PC-9 (cell line): ENCODE measurements at regions not wholly inside any gene's neighbourhood (a gene's known extent, or its start where the extent isn't known, plus 50 kb on each side); places are given as distances from the start of the nearest gene placed in this dataset.

Experiments
- BruUV-seq: library from RNA; stranded (reverse); fragments of 400-500 nt; replicated peaks from 2 replicates; lab custom pipeline; 2021; lab: Mats Ljungman, UMichigan
- CTCF ChIA-PET: fragments of 300-600 bp; sonication (Branson Sonifier 250); formaldehyde crosslinking; loops from one replicate; lab custom pipeline; 2022; ENCODE audit warnings: antibody characterized with exemption; lab: Charles Lee
- POLR2A ChIA-PET: fragments of 300-600 bp; sonication (Branson Sonifier 250); formaldehyde crosslinking; loops from one replicate; lab custom pipeline; 2022; ENCODE audit warnings: antibody characterized with exemption; ENCODE audit not compliant: unreplicated experiment; lab: Charles Lee
- DNase-seq, 2 experiments: peaks; one replicate each; pipeline versions ENCODE4 v3.0.0 to v3.0.0-alpha.2; 2015 to 2022; ENCODE audit warnings: mixed read lengths in 1 of 2
- H2AFZ ChIP-seq: fragments of 200-600 bp; sonication (generic); 2 replicates; pipeline ENCODE4 v1.8.1; 2017; ENCODE audit warnings: antibody characterized with exemption
- H3F3A ChIP-seq: fragments of 200-600 bp; sonication (generic); 2 replicates; pipeline ENCODE4 v1.8.1; 2017; ENCODE audit warnings: antibody characterized with exemption, mild to moderate bottlenecking, low read depth; ENCODE audit not compliant: insufficient read depth
- H3K27ac ChIP-seq: fragments of 200-600 bp; sonication (generic); 2 replicates; pipeline ENCODE4 v1.6.1; 2016; ENCODE audit warnings: mixed run types
- H3K27me3 ChIP-seq: fragments of 200-600 bp; sonication (generic); 2 replicates; pipeline ENCODE4 v1.6.1; 2016; ENCODE audit warnings: low read depth, mixed run types; ENCODE audit not compliant: insufficient read depth
- H3K36me3 ChIP-seq: fragments of 200-600 bp; sonication (generic); 2 replicates; pipeline ENCODE4 v1.6.1; 2016; ENCODE audit warnings: low read depth, mixed run types
- H3K4me1 ChIP-seq: fragments of 200-600 bp; sonication (generic); replicated peaks from 2 replicates; pipeline ENCODE4 v1.6.1; 2016; ENCODE audit warnings: mixed run types; ENCODE audit not compliant: insufficient read depth
- H3K4me2 ChIP-seq: fragments of 200-600 bp; sonication (generic); 2 replicates; pipeline ENCODE4 v1.6.1; 2017; ENCODE audit warnings: mixed run types
- H3K4me3 ChIP-seq: fragments of 200-600 bp; sonication (generic); 2 replicates; pipeline ENCODE4 v1.6.1; 2016; ENCODE audit warnings: mixed run types
- H3K79me2 ChIP-seq: fragments of 200-600 bp; sonication (generic); 2 replicates; pipeline ENCODE4 v1.6.1; 2017; ENCODE audit warnings: low read depth, mixed run types
- H3K9me2 ChIP-seq: fragments of 200-600 bp; sonication (generic); 2 replicates; pipeline ENCODE4 v1.8.1; 2017; ENCODE audit warnings: mild to moderate bottlenecking; ENCODE audit not compliant: insufficient read depth
- H3K9me3 ChIP-seq: fragments of 200-600 bp; sonication (generic); 2 replicates; pipeline ENCODE4 v1.8.1; 2016; ENCODE audit warnings: low read depth; ENCODE audit not compliant: insufficient read depth
- H4K20me1 ChIP-seq: fragments of 200-600 bp; sonication (generic); 2 replicates; pipeline ENCODE4 v1.8.1; 2017; ENCODE audit not compliant: insufficient read depth
- EZH2 ChIP-seq: fragments of 200-600 bp; sonication (generic); IDR thresholded peaks from 2 replicates; pipeline ENCODE4 v1.8.0; 2017; ENCODE audit warnings: antibody characterized with exemption, low read depth
- intact Hi-C: fragments of 100-400 bp; cut with micrococcal nuclease; formaldehyde crosslinking; loops from one replicate; pipeline ENCODE4 v1.10.0; 2022; ENCODE audit not compliant: unreplicated experiment
- TF ChIP-seq, protein P1 (sequence below): fragments of 200-600 bp; sonication (generic); conservative IDR thresholded peaks from 2 replicates; pipeline ENCODE4 v1.6.1; 2017; ENCODE audit warnings: mixed run types, antibody characterized with exemption, mild to moderate bottlenecking, moderate library complexity

DNA sequence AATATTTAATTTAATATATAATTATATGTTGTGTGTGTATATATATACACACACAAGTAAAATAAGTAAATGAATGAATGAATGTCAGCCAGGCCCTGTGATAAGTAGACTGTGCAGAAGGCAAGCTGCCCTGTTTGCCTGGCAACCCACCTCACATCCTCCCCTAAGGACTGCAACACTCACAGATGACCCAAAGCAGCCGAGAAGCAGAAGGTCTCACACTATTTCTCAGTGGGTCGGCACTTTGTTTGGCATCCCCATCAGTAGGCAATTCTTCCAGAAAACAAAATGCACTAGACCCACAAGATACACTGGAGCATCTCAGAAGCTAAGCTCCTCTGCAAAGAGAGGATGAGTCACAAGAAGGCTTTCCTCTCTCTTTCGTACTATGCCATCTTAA, 152.1 kb upstream of the GRAMD2B start:
- H3K9me2 ChIP-seq: no peaks in the 10 kb centered on the region
- DNase-seq: no peak
- CTCF ChIA-PET: no interaction called here
- POLR2A ChIA-PET: no interaction called here
- H3K4me3 ChIP-seq: no peak overlapping the region
- no peak overlapping the region for H3K4me2 ChIP-seq
- no peaks in the 10 kb centered on the region for H4K20me1 ChIP-seq
- H3K9me3 ChIP-seq: no peaks in the 10 kb centered on the region
- intact Hi-C loops: no loop called here
- no peak overlapping the region for H3K27ac ChIP-seq
- TF ChIP-seq EZH2: no peak
- TF ChIP-seq, protein P1, sequence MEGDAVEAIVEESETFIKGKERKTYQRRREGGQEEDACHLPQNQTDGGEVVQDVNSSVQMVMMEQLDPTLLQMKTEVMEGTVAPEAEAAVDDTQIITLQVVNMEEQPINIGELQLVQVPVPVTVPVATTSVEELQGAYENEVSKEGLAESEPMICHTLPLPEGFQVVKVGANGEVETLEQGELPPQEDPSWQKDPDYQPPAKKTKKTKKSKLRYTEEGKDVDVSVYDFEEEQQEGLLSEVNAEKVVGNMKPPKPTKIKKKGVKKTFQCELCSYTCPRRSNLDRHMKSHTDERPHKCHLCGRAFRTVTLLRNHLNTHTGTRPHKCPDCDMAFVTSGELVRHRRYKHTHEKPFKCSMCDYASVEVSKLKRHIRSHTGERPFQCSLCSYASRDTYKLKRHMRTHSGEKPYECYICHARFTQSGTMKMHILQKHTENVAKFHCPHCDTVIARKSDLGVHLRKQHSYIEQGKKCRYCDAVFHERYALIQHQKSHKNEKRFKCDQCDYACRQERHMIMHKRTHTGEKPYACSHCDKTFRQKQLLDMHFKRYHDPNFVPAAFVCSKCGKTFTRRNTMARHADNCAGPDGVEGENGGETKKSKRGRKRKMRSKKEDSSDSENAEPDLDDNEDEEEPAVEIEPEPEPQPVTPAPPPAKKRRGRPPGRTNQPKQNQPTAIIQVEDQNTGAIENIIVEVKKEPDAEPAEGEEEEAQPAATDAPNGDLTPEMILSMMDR: no peak
- no peaks in the 10 kb centered on the region for H3K27me3 ChIP-seq
- BruUV-seq: no TSS peak
- H3F3A ChIP-seq: no peaks in the 10 kb centered on the region
- no peak overlapping the region for H2AFZ ChIP-seq
- no peaks in the 10 kb centered on the region for H3K4me1 ChIP-seq
- no peaks in the 10 kb centered on the region for H3K36me3 ChIP-seq
- no peaks in the 10 kb centered on the region for H3K79me2 ChIP-seq

DNA sequence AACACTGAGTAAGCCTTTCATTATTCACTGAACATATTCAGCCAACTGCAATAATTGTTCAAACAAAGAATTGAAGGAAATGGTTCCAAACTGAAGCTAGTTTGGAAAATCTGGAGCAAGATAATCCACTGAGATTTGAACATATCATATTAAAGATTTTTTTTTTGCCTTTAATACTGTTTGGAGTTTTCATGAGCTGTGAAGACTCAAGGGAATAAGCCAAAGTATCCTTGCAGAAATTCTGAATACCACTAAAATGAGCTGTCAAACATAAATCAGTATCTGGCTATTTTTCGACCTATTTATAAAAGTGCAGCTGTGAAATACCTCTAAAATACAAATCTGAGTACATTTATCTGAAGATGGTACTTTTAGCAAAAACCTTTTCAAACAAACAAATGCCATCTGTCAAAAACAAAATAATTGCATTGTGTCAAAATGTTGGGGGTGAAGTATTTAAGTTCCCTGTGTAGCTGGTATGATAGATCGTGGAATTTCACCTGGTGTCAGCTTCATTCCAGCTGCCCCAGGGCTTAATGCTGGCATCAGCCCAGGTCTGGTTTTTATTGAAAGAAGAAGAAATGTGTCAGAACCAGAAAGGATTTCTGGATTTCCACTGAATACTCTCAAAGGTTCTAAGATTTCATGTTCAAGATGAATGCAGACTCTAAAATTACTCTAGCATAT, 149.0 kb upstream of the GRAMD2B start:
- TF ChIP-seq, protein P1: no peak
- TF ChIP-seq EZH2: no peak

DNA sequence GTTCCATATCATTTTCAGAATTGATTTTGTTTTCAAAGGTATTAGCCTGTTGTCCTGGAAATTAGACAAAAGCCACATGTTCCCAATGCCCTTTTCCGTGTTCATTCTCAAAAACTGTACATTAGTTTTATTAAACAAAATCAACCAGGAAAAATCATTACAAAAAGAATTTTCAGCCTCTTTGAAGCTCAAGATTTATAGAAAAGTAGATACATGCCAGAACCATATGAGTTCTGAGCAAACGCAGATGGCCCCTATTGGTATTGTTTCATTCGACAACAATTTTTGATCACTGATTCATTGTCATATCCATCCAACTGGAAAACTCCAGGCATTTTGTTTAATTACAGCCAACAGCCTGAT, 148.5 kb upstream of the GRAMD2B start:
- Histone ChIP-seq H3K9me3 (no peaks in the 10 kb centered on the region), H3K4me3 (no peak overlapping the region), H3K4me2 (no peak overlapping the region), H3K27ac (no peak overlapping the region), H4K20me1 (no peaks in the 10 kb centered on the region), H3K79me2 (no peaks in the 10 kb centered on the region), H2AFZ (no peak overlapping the region), H3K4me1 (no peaks in the 10 kb centered on the region), H3F3A (no peaks in the 10 kb centered on the region), H3K36me3 (no peaks in the 10 kb centered on the region), H3K9me2 (no peaks in the 10 kb centered on the region), H3K27me3 (no peaks in the 10 kb centered on the region)
- DNase-seq: no peak
- intact Hi-C loops: no loop called here
- POLR2A ChIA-PET: no interaction called here
- TF ChIP-seq, protein P1: no peak
- TF ChIP-seq EZH2: no peak
- CTCF ChIA-PET: no interaction called here
- no TSS peak for BruUV-seq

More for the DNA sequence above, 149.0 kb upstream of the GRAMD2B start:
- POLR2A ChIA-PET: no interaction called here
- no peak overlapping the region for H3K27ac ChIP-seq
- H2AFZ ChIP-seq: no peak overlapping the region
- no peaks in the 10 kb centered on the region for H3K79me2 ChIP-seq
- no TSS peak for BruUV-seq
- no peaks in the 10 kb centered on the region for H3F3A ChIP-seq
- no peak for DNase-seq
- H3K4me3 ChIP-seq: no peak overlapping the region
- H3K9me3 ChIP-seq: no peaks in the 10 kb centered on the region
- no peaks in the 10 kb centered on the region for H3K4me1 ChIP-seq
- H3K4me2 ChIP-seq: no peak overlapping the region
- H3K36me3 ChIP-seq: no peaks in the 10 kb centered on the region
- CTCF ChIA-PET: no interaction called here
- H3K27me3 ChIP-seq: no peaks in the 10 kb centered on the region
- intact Hi-C loops: no loop called here
- no peaks in the 10 kb centered on the region for H3K9me2 ChIP-seq
- no peaks in the 10 kb centered on the region for H4K20me1 ChIP-seq
